Heart left ventricle (tissue), 16 donors: ENCODE measurements at regions not wholly inside any gene's neighbourhood (a gene's known extent, or its start where the extent isn't known, plus 50 kb on each side); places are given as distances from the start of the nearest gene placed in this dataset.

Source experiments
- ATAC-seq, 4 donors: fragments of 200-7000 bp; cut with Tn5 transposase; one replicate each; pipeline ENCODE4 v1.9.1; 2020 to 2022; ENCODE audit warnings: moderate library complexity in 4 of 4, mild to moderate bottlenecking in 3 of 4, moderate number of reproducible peaks in 1 of 4
- DNase-seq, 5 donors: peaks; one replicate each; pipeline ENCODE4 v3.0.0-alpha.2; 2020
- H3K27ac ChIP-seq, 12 donors: fragments of 200-600 bp; sonication (generic) in 4 of 12; one replicate each; pipeline versions ENCODE4 v1.5.0 to v1.8.0; 2016 to 2022; ENCODE audit warnings: mild to moderate bottlenecking in 2 of 12
- H3K27me3 ChIP-seq, 9 donors: fragments of 200-600 bp; sonication (generic) in 2 of 9; one replicate each; pipeline versions ENCODE4 v1.5.1 to v1.8.0; 2016 to 2022; ENCODE audit warnings: mild to moderate bottlenecking in 3 of 9
- H3K36me3 ChIP-seq, 9 donors: fragments of 200-600 bp; sonication (generic) in 2 of 9; one replicate each; pipeline versions ENCODE4 v1.5.0 to v1.8.0; 2018 to 2022; ENCODE audit warnings: mild to moderate bottlenecking in 2 of 9
- H3K4me1 ChIP-seq, 12 donors: fragments of 200-600 bp; sonication (generic) in 4 of 12; one replicate each; pipeline versions ENCODE4 v1.5.0 to v1.8.0; 2016 to 2022; ENCODE audit warnings: mild to moderate bottlenecking in 3 of 12
- H3K4me3 ChIP-seq, 12 donors: fragments of 200-600 bp; sonication (generic) in 4 of 12; one replicate each; pipeline versions ENCODE4 v1.5.0 to v1.8.0; 2017 to 2022; ENCODE audit warnings: mild to moderate bottlenecking in 9 of 12, moderate library complexity in 4 of 12
- H3K9me3 ChIP-seq, 12 donors: fragments of 200-600 bp; sonication (generic) in 4 of 12; one replicate each; pipeline versions ENCODE4 v1.5.0 to v1.8.0; 2016 to 2022; ENCODE audit warnings: mild to moderate bottlenecking in 1 of 12
- CTCF ChIP-seq, 12 donors: fragments of 200-600 bp; sonication (generic) in 4 of 12; IDR thresholded peaks; one replicate each; pipeline versions ENCODE4 v1.5.0 to v1.8.0; 2018 to 2022; ENCODE audit warnings: antibody characterized with exemption in 12 of 12, mild to moderate bottlenecking in 5 of 12
- POLR2A ChIP-seq, 2 donors: fragments of 450-650 bp; IDR thresholded peaks; one replicate each; pipeline ENCODE4 v1.6.1; 2017; ENCODE audit warnings: antibody characterized with exemption in 2 of 2, mild to moderate bottlenecking in 2 of 2, moderate library complexity in 2 of 2
- WGBS, 4 donors: extraction: QIAGEN DNeasy Blood & Tissue Kit in 2 of 4; methylation state at CpG; one replicate each; pipeline versions ENCODE4 v1.1.5 to v1.1.7; 2013 to 2018; 5-methylcytosine and 5-hydroxymethylcytosine counted together
- intact Hi-C, 10 donors: fragments of 100-400 bp; cut with DNase I; formaldehyde crosslinking; loops; one replicate each; pipeline versions ENCODE4 v1.11.1 to v1.14.2; 2022
- donor health status: ischemic (EF 13 %, LVEDD 7.1; RV severe dilation, severe dysfunction).
- donor health status: healthy with polysubstance abuse.
- donor health status: DM: no; HTN: yes; CAD: no.
- donor health status: DM: no; HTN: no; CAD: no.
- donor health status: ischemic (EF 25% LVEDD 6.9; RV normal size, moderate dysfunction).
- donor health status: ischemic (EF 25% LVEDD 5.7; RV mildly dilated, moderate dysfunction).
- donor health status: healthy.
- donor health status: DM: yes; HTN: yes; CAD: no.
- donor health status: ischemic (EF 35%, LVEDD 5.7; RV mildly dilated, moderate dysfunction).
- donor health status: nonischemic (EF 11% LVEDD 7.7; RV severe dilation, severe dysfunction).
- donor health status: DM: yes; HTN: yes; CAD: no.
- donor health status: PGD.
- donor health status: ischemic (EF 29% LVEDD 5.4; RV normal size, mild dysfunction).
- donor health status: nonischemic (EF 23%, LVEDD 6.1; RV moderate dilation, normal function).

GRCh38 chr15:99507504-99508310, 58.1 kb upstream of the MEF2A start:
- Histone ChIP-seq H3K27me3 (no peaks in the 10 kb centered on the region), H3K4me3 (peak overlapping the region in 5 of 12 donors; percentile 2 to 20 (median 13)), H3K36me3 (no peaks in the 10 kb centered on the region), H3K4me1 (peaks cover 3 to 94% (median 45%) of the 10 kb centered on the region in 12 donors), H3K27ac (peak overlapping the region; percentile 19 to 91 (median 80)), H3K9me3 (no peaks in the 10 kb centered on the region)
- ATAC-seq: peak; percentile 86 to 91 (median 88)
- intact Hi-C loops: loop anchor here (2.0 to 10.0 kb wide), 10 partner anchors 21 to 103 kb away; partner anchors contain the start of gene MEF2A (in 7 of the 10)
- DNase-seq: peak; percentile 78 to 87 (median 81)
- TF ChIP-seq CTCF (IDR thresholded peaks at IDR 0.05) (no peak), POLR2A (IDR thresholded peaks at IDR 0.05) (no peak)
- 19 to 29% (median 22%) methylated on average over 24 of the region's 24 CpGs for WGBS, 4 donors

GRCh38 chr15:99508311-99508645, 57.5 kb upstream of the MEF2A start:
- Histone ChIP-seq H3K27ac (peak overlapping the region; percentile 19 to 91 (median 80)), H3K27me3 (no peaks in the 10 kb centered on the region), H3K4me1 (peaks cover 3 to 92% (median 45%) of the 10 kb centered on the region in 12 donors), H3K36me3 (no peaks in the 10 kb centered on the region), H3K4me3 (peak overlapping the region in 3 of 12 donors; percentile 2 to 20 (median 10)), H3K9me3 (peaks cover 0 to 2% (median 0%) of the 10 kb centered on the region in 12 donors)
- ATAC-seq (peak in 1 of 4 donors; percentile 27), DNase-seq (no peak)
- 50 to 58% (median 56%) methylated on average over 6 of the region's 6 CpGs for WGBS, 4 donors
- intact Hi-C loops: loop anchor here in 9 of 10 donors (2.0 to 10.0 kb wide), 8 partner anchors 51 to 103 kb away; partner anchors contain the start of gene MEF2A (in 5 of the 9)
- no peak for TF ChIP-seq CTCF (IDR thresholded peaks at IDR 0.05)

- intact Hi-C loops: loop anchor here in 9 of 10 donors (2.0 to 10.0 kb wide), 8 partner anchors 52 to 104 kb away; partner anchors contain the start of gene MEF2A (in 5 of the 9)
- no peak for DNase-seq
- Histone ChIP-seq H3K27me3 (no peaks in the 10 kb centered on the region), H3K36me3 (no peaks in the 10 kb centered on the region), H3K4me3 (no peak overlapping the region), H3K9me3 (peaks cover 0 to 5% (median 0%) of the 10 kb centered on the region in 12 donors), H3K27ac (peak overlapping the region in 8 of 12 donors; percentile 7 to 87 (median 77)), H3K4me1 (peaks cover 3 to 87% (median 45%) of the 10 kb centered on the region in 12 donors)
- no peak for ATAC-seq
- WGBS, 4 donors: 89 to 98% (median 96%) methylated on average over 3 of the region's 3 CpGs
- TF ChIP-seq CTCF (IDR thresholded peaks at IDR 0.05) (no peak), POLR2A (IDR thresholded peaks at IDR 0.05) (no peak)
Observed at GRCh38 chr15:99508852-99509251, 56.9 kb upstream of the MEF2A start.
